ENCODE measurements at regions not wholly inside any gene's neighbourhood (a gene's known extent, or its start where the extent isn't known, plus 50 kb on each side); places are given as distances from the start of the nearest gene placed in this dataset.

DNA sequence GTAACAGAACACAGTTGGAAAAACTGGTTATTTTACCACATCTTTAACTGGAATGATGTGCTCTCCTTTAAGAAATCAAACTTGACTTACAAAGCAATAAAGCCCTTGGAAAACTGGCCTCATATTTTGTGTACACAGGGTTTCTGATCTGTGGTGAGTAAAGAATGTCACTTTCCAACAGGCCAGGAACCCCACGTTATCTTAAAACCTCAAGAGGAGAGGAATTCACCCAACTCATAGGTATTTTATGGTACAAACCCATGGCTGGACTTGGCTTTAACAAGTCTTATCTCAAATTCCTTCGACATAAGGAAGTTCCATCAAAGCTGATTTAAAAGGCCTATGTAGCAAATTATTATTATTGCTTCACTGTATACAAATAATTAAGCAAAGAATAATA, 1735.1 kb downstream of the PCDH7 start:
- Mint-ChIP-seq H3K4me1 (ENCODE audit: unreplicated experiment) (no peaks in the 10 kb centered on the region), H3K4me3 (ENCODE audit: unreplicated experiment) (no peak overlapping the region), H3K27ac (ENCODE audit: unreplicated experiment) (no peak overlapping the region), H3K36me3 (ENCODE audit: unreplicated experiment) (no peaks in the 10 kb centered on the region), H3K9me3 (ENCODE audit: unreplicated experiment) (peaks cover 10% of the 10 kb centered on the region), H3K27me3 (ENCODE audit: unreplicated experiment) (no peaks in the 10 kb centered on the region)
- DNase-seq (ENCODE audit: extremely low spot score, unreplicated experiment) = no peak
- TF ChIP-seq, protein P1, sequence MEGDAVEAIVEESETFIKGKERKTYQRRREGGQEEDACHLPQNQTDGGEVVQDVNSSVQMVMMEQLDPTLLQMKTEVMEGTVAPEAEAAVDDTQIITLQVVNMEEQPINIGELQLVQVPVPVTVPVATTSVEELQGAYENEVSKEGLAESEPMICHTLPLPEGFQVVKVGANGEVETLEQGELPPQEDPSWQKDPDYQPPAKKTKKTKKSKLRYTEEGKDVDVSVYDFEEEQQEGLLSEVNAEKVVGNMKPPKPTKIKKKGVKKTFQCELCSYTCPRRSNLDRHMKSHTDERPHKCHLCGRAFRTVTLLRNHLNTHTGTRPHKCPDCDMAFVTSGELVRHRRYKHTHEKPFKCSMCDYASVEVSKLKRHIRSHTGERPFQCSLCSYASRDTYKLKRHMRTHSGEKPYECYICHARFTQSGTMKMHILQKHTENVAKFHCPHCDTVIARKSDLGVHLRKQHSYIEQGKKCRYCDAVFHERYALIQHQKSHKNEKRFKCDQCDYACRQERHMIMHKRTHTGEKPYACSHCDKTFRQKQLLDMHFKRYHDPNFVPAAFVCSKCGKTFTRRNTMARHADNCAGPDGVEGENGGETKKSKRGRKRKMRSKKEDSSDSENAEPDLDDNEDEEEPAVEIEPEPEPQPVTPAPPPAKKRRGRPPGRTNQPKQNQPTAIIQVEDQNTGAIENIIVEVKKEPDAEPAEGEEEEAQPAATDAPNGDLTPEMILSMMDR (IDR thresholded peaks at IDR 0.05) = no peak

DNA sequence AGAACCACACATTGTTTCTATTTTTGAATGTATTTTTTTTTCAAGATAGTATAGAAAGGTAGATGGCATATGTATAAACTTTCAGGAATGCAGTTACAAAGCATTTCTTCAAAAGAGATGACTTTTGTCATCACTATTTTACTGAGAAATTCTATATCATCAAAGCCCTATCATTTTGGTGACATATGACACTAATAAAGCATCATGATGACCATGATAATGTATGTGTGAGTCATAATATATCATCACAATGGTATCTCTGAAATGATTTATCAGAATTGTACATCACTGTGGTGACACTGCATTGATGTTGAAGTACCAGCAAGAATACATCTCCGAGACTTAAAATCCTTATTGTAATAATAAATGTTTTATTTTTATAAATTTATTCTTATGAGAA, 1740.8 kb downstream of the PCDH7 start:
- TF ChIP-seq, protein P1 (IDR thresholded peaks at IDR 0.05) = no peak
- Mint-ChIP-seq H3K9me3 (ENCODE audit: unreplicated experiment) (peaks cover 18% of the 10 kb centered on the region), H3K27ac (ENCODE audit: unreplicated experiment) (no peak overlapping the region), H3K27me3 (ENCODE audit: unreplicated experiment) (no peaks in the 10 kb centered on the region), H3K4me1 (ENCODE audit: unreplicated experiment) (no peaks in the 10 kb centered on the region), H3K36me3 (ENCODE audit: unreplicated experiment) (no peaks in the 10 kb centered on the region), H3K4me3 (ENCODE audit: unreplicated experiment) (no peak overlapping the region)
- no peak for DNase-seq (ENCODE audit: extremely low spot score, unreplicated experiment)

DNA sequence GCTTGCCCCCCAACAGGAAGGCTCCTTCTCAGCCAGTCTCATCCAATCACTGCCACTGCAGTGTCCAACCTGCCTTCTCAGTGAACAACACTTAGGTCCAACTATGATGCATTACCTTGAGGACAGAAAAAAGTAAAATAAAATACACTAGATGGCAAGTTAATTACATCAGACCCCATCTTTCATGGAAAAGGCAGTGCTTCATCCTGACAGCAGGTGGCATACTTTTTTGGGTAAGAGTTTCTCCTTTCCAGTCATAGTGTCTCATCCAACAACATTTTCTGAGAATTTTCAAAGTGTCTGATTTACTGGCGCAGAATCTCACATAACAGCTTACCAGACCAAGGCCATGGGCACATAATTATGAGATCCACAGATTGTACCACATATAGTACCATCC, 1742.8 kb downstream of the PCDH7 start:
- Mint-ChIP-seq H3K27me3 (ENCODE audit: unreplicated experiment) (no peaks in the 10 kb centered on the region), H3K9me3 (ENCODE audit: unreplicated experiment) (peaks cover 8% of the 10 kb centered on the region), H3K36me3 (ENCODE audit: unreplicated experiment) (no peaks in the 10 kb centered on the region), H3K4me1 (ENCODE audit: unreplicated experiment) (no peaks in the 10 kb centered on the region), H3K27ac (ENCODE audit: unreplicated experiment) (no peak overlapping the region), H3K4me3 (ENCODE audit: unreplicated experiment) (no peak overlapping the region)
- no peak for DNase-seq (ENCODE audit: extremely low spot score, unreplicated experiment)
- TF ChIP-seq, protein P1 (IDR thresholded peaks at IDR 0.05) = peak; percentile 39

DNA sequence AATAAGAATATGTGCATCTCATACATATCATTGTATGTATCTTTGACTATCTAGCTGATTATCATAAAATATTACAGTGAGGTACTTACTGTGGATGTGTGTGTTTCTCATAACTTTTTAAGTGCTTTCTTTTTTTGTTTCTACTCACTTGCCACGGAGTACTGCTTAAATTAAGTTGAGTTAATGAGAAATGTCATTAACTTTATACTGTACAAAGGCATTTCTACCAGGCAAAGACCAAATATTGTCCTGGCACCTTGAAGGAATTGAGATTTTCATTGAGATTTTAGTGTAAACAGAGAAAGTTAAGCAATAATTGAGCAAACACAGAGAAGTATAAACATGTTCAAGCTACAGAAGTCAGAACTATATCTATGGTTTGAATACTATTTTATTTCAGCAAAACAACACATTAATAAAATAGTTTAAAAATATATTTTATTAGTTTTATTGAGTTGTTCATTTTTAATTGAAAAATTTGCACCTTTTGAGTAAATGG, 1750.0 kb downstream of the PCDH7 start:
- TF ChIP-seq, protein P1 (IDR thresholded peaks at IDR 0.05) = no peak
- Mint-ChIP-seq H3K27ac (ENCODE audit: unreplicated experiment) (no peak overlapping the region), H3K27me3 (ENCODE audit: unreplicated experiment) (no peaks in the 10 kb centered on the region), H3K4me3 (ENCODE audit: unreplicated experiment) (no peak overlapping the region), H3K4me1 (ENCODE audit: unreplicated experiment) (no peaks in the 10 kb centered on the region), H3K9me3 (ENCODE audit: unreplicated experiment) (peaks cover 4% of the 10 kb centered on the region), H3K36me3 (ENCODE audit: unreplicated experiment) (no peaks in the 10 kb centered on the region)
- no peak for DNase-seq (ENCODE audit: extremely low spot score, unreplicated experiment)

DNA sequence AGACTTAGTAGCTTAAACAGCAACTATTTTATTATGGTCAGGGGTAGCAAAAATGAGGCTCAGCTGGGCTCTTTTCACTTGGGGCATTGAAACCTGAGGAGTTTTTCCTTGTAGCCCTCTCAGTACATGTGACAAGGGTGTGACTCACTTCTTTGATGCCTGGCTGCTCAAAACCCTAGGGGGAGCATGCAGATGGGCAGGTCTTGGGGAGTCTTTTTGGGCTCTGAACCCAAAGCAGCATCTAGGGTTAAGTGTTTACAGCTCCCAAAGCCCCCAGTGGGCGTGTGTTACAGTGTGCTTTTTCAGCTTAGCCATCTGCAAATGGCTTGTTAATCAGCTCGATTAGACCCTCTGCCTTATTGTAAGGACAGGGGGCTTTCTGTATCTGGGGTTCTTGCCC, 1752.7 kb downstream of the PCDH7 start:
- Mint-ChIP-seq H3K27ac (ENCODE audit: unreplicated experiment) (no peak overlapping the region), H3K27me3 (ENCODE audit: unreplicated experiment) (no peaks in the 10 kb centered on the region), H3K4me1 (ENCODE audit: unreplicated experiment) (no peaks in the 10 kb centered on the region), H3K36me3 (ENCODE audit: unreplicated experiment) (no peaks in the 10 kb centered on the region), H3K9me3 (ENCODE audit: unreplicated experiment) (peaks cover 4% of the 10 kb centered on the region), H3K4me3 (ENCODE audit: unreplicated experiment) (no peak overlapping the region)
- no peak for DNase-seq (ENCODE audit: extremely low spot score, unreplicated experiment)
- TF ChIP-seq, protein P1 (IDR thresholded peaks at IDR 0.05) = no peak
